H1 (cell line): ENCODE measurements at regions not wholly inside any gene's neighbourhood (a gene's known extent, or its start where the extent isn't known, plus 50 kb on each side); places are given as distances from the start of the nearest gene placed in this dataset.

Source experiments
- RFX5 ChIP-seq: IDR thresholded peaks from 2 replicates; pipeline ENCODE4 v1.6.1; 2011; ENCODE audit warnings: low read depth, low read length, improper control_type of control experiment, borderline replicate concordance
- SRF ChIP-seq: IDR thresholded peaks from 2 replicates; pipeline ENCODE4 v1.6.1; 2011; ENCODE audit warnings: mild to moderate bottlenecking, low read depth, low read length, moderate library complexity
- TBP ChIP-seq: IDR thresholded peaks from 2 replicates; pipeline ENCODE4 v1.6.1; 2011; ENCODE audit warnings: low read depth, low read length, improper control_type of control experiment
- TF ChIP-seq, protein P1 (sequence below): IDR thresholded peaks from 2 replicates; pipeline ENCODE4 v1.6.1; 2012; ENCODE audit warnings: low read length, inconsistent platforms
- TF ChIP-seq, protein P2 (sequence below): fragments of 300-600 bp; sonication (generic); IDR thresholded peaks from 2 replicates; pipeline ENCODE4 v1.7.1; 2012; ENCODE audit warnings: low read length, moderate library complexity, mild to moderate bottlenecking, inconsistent platforms; ENCODE audit not compliant: insufficient replicate concordance

DNA sequence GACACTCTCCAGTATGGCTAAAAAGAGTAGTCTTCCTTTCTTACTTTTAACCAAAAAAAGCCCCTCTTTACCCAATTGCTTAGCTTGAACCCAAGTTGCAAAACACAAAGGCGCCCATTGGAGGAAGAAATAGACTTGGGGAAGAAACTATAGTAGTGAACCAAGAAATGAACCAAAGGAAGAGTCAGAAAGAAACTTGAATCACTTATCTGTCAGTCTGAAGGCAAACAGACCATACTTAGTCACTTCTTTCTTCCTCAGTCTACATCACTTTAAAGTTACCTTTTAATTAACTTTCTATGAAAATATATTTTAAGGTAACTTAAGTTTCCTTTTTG lies 161.4 kb upstream of the GIMD1 start (continued):
- TF ChIP-seq, protein P1, sequence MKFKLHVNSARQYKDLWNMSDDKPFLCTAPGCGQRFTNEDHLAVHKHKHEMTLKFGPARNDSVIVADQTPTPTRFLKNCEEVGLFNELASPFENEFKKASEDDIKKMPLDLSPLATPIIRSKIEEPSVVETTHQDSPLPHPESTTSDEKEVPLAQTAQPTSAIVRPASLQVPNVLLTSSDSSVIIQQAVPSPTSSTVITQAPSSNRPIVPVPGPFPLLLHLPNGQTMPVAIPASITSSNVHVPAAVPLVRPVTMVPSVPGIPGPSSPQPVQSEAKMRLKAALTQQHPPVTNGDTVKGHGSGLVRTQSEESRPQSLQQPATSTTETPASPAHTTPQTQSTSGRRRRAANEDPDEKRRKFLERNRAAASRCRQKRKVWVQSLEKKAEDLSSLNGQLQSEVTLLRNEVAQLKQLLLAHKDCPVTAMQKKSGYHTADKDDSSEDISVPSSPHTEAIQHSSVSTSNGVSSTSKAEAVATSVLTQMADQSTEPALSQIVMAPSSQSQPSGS = no peak
- TF ChIP-seq RFX5 = no peak
- no peak for TF ChIP-seq TBP
- TF ChIP-seq, protein P2, sequence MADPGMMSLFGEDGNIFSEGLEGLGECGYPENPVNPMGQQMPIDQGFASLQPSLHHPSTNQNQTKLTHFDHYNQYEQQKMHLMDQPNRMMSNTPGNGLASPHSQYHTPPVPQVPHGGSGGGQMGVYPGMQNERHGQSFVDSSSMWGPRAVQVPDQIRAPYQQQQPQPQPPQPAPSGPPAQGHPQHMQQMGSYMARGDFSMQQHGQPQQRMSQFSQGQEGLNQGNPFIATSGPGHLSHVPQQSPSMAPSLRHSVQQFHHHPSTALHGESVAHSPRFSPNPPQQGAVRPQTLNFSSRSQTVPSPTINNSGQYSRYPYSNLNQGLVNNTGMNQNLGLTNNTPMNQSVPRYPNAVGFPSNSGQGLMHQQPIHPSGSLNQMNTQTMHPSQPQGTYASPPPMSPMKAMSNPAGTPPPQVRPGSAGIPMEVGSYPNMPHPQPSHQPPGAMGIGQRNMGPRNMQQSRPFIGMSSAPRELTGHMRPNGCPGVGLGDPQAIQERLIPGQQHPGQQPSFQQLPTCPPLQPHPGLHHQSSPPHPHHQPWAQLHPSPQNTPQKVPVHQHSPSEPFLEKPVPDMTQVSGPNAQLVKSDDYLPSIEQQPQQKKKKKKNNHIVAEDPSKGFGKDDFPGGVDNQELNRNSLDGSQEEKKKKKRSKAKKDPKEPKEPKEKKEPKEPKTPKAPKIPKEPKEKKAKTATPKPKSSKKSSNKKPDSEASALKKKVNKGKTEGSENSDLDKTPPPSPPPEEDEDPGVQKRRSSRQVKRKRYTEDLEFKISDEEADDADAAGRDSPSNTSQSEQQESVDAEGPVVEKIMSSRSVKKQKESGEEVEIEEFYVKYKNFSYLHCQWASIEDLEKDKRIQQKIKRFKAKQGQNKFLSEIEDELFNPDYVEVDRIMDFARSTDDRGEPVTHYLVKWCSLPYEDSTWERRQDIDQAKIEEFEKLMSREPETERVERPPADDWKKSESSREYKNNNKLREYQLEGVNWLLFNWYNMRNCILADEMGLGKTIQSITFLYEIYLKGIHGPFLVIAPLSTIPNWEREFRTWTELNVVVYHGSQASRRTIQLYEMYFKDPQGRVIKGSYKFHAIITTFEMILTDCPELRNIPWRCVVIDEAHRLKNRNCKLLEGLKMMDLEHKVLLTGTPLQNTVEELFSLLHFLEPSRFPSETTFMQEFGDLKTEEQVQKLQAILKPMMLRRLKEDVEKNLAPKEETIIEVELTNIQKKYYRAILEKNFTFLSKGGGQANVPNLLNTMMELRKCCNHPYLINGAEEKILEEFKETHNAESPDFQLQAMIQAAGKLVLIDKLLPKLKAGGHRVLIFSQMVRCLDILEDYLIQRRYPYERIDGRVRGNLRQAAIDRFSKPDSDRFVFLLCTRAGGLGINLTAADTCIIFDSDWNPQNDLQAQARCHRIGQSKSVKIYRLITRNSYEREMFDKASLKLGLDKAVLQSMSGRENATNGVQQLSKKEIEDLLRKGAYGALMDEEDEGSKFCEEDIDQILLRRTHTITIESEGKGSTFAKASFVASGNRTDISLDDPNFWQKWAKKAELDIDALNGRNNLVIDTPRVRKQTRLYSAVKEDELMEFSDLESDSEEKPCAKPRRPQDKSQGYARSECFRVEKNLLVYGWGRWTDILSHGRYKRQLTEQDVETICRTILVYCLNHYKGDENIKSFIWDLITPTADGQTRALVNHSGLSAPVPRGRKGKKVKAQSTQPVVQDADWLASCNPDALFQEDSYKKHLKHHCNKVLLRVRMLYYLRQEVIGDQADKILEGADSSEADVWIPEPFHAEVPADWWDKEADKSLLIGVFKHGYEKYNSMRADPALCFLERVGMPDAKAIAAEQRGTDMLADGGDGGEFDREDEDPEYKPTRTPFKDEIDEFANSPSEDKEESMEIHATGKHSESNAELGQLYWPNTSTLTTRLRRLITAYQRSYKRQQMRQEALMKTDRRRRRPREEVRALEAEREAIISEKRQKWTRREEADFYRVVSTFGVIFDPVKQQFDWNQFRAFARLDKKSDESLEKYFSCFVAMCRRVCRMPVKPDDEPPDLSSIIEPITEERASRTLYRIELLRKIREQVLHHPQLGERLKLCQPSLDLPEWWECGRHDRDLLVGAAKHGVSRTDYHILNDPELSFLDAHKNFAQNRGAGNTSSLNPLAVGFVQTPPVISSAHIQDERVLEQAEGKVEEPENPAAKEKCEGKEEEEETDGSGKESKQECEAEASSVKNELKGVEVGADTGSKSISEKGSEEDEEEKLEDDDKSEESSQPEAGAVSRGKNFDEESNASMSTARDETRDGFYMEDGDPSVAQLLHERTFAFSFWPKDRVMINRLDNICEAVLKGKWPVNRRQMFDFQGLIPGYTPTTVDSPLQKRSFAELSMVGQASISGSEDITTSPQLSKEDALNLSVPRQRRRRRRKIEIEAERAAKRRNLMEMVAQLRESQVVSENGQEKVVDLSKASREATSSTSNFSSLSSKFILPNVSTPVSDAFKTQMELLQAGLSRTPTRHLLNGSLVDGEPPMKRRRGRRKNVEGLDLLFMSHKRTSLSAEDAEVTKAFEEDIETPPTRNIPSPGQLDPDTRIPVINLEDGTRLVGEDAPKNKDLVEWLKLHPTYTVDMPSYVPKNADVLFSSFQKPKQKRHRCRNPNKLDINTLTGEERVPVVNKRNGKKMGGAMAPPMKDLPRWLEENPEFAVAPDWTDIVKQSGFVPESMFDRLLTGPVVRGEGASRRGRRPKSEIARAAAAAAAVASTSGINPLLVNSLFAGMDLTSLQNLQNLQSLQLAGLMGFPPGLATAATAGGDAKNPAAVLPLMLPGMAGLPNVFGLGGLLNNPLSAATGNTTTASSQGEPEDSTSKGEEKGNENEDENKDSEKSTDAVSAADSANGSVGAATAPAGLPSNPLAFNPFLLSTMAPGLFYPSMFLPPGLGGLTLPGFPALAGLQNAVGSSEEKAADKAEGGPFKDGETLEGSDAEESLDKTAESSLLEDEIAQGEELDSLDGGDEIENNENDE = no peak
- no peak for TF ChIP-seq SRF
- TF ChIP-seq, all 59 proteins: peak for 0
